Activated CD4-positive, alpha-beta T cell treated with anti-CD3 and anti-CD28 coated beads for 4 hours (primary cell): ENCODE measurements at regions not wholly inside any gene's neighbourhood (a gene's known extent, or its start where the extent isn't known, plus 50 kb on each side); places are given as distances from the start of the nearest gene placed in this dataset.

Experiments used
- DNase-seq, 2 donors: peaks; one replicate each; pipeline ENCODE4 v3.0.0-alpha.2; 2020

DNA sequence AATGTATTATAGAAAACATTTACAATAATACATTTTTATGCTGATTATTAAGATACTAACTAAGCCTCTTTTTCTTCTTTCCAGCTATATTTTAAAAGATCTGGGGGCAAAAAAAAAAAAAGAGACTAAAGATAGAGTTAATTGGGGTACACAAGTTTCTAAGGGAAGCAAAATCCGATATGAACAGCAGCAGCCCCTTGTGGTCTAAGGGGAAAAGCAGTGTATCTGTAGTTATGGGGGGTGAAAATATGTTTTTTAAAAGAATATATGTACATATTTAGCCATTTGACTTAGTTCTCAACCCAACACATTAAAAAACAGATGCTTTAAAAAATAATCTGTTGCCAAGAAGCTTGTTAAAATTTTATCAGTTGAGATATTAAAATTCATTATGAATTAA lies 134.3 kb upstream of the POU5F2 start:
- no peak for DNase-seq

DNA sequence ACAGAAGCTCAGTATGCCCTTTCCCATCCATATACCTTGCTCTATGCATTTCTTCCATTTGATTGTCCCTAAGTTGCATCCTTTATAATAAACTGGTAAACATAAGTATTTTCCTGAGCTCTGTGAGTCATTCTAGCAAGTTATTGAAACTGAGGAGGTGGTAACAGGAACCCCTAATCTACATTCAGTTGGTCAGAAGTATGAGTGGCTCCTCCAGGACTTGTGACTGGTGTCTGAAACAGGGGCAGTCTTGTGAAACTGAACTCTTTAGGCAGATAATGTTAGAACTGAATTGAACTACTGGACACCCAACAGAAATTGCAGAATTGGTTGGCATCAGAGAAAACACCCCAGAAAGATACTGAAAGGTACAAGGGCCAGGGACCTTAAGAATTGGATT lies 133.1 kb upstream of the POU5F2 start:
- no peak for DNase-seq

- DNase-seq: no peak
Measured at GRCh38 chr5:93874080-93874479, 132.7 kb upstream of the POU5F2 start.

DNA sequence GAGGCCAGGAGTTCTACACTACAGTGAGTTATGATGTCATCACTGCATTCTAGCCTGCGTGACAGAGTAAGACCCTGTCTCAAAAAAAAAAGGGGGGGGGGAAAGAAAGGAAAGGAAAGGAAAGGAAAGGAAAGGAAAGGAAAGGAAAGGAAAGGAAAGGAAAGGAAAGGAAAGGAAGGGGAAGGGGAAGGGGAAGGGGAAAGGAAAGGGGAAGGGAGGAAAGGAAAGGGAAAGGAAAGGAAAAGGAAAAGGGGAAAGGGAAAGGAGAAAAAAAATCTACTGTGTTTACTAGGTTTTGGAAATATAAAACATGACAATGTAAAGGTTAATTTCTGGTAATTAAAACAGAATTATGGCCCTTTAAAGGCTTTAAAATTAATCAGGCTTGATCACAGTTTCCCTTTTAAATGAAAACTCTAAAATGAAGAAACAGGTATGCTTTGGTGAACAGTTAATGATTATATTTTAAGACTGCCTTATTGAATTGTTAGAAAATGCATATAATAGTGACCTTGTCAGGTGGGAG lies 131.9 kb upstream of the POU5F2 start:
- DNase-seq: no peak

- no peak for DNase-seq
Measured at GRCh38 chr5:93870649-93871048, 129.2 kb upstream of the POU5F2 start.

- DNase-seq: no peak
Measured at GRCh38 chr5:93868851-93869250, 127.5 kb upstream of the POU5F2 start.

GRCh38 chr5:93850311-93850710 lies 108.9 kb upstream of the POU5F2 start:
- no peak for DNase-seq

DNA sequence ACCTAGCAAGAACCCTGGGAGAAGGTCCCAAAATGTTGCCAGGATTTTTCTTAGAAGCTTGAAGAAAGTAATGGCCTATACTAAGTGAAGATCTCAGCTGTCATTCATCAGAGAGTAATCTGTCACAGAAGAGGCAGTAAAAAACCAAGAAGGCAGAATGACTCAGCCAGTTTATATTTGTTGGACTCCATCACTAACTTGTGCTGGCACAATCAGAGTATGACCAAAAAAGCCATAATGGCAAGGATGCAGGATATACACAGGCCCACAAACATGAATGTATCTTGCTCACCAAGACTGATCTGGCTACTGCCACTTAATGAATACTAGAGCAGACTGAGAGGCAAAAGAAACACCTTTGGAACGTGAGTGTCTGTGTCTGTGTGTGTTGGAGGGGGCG lies 104.0 kb upstream of the POU5F2 start:
- DNase-seq: no peak

DNA sequence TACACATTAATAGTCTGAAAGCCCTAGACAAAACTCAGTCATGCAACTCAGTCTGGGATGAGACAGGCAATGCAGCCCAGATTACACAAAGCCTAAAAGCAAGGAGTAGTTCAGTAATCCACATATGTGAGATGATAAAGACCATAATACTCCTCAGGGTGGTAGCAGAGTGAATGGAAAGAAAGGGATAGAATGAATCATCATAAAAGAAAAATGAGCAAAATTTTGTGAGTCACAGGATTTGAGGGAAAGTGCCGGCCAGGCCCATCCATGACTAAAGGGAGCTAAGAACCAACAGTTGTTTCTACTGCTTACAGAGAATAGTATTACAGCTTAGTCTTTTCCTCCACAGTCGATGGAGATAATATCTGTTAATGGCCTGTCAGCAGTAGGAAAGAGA lies 90.0 kb upstream of the POU5F2 start:
- DNase-seq: no peak

GRCh38 chr5:93830893-93831292 lies 89.5 kb upstream of the POU5F2 start:
- DNase-seq: no peak

DNA sequence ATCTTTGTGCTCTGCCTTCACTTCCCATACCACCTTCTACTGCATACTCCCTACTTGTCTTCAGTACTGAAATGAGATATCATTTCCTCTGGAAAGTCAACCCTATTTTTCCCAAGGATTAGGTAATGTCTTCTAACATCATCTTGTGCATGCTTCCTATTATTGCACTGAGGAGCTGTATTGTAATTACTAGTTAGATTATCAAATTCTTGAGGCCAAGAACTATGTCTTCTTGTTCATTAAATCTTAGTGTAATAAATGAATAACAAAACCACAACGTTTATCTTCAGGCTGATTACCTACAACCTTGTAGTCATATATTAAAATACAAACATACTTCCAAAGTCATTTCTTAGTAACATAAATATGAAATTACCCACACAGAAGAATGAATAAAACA lies 87.9 kb upstream of the POU5F2 start:
- no peak for DNase-seq

DNA sequence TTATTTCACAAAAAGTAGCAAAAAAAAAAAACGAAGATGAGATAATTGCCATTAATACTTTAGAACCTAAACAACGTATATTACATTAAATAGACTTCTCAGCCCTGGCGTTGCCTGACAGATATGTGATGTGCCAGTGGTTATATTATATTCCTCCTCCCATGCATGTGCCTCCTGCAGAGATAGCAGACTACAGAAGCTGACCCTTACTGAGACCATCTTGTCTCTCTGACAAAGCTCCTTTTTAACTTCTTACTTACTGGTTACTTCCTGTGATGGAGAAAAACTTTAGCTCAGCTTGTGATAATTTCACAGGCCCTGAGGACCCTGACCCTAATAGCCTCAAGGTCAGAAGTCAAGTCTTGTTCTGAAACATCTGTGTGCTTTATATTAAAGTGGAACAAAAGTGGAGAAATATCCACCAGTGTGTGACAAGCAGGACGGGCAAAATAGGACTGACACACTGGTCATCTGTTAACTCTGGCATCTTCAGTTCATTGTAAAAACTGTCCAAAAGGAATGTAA lies 80.6 kb upstream of the POU5F2 start:
- DNase-seq: no peak

GRCh38 chr5:93819668-93820067 lies 78.3 kb upstream of the POU5F2 start:
- DNase-seq: no peak

GRCh38 chr5:93810780-93811179 lies 69.4 kb upstream of the POU5F2 start:
- DNase-seq: no peak

DNA sequence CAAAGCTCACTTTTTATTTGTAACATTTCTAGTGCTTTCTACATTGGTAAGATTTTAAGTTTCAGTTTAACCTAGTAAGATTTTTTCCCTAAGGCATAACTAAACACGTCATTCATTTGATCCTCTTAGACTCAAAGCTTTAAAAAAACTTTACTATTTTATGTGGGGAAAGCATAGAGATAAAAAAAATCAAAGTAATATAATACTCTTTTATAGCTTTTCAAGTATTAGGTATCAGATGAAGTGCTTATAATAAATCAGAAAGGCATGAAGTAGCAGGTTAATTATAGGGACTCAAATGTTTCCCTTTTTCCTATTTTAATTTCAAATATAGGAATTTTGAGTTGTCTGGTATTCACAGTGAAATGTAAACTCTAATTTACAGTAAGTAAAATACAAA lies 68.0 kb upstream of the POU5F2 start:
- no peak for DNase-seq

DNA sequence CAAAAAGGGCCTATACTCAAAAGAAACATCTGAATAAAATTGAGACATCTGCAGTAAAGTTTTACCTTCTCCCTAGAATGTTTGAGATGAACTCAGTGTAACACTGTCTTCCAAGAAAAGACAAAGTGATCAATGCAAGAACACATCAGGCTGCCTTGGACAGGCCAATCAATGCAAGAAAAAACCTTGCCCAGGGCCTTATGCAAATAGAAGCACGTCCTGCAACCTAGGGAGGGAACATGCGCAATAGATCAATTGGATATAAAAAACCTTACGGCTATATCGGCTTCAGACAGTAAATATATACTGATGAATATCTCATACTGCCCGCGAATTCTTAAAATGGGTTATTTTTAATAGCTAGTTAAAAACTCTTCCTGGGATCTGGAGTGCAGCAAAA lies 66.4 kb upstream of the POU5F2 start:
- no peak for DNase-seq

DNA sequence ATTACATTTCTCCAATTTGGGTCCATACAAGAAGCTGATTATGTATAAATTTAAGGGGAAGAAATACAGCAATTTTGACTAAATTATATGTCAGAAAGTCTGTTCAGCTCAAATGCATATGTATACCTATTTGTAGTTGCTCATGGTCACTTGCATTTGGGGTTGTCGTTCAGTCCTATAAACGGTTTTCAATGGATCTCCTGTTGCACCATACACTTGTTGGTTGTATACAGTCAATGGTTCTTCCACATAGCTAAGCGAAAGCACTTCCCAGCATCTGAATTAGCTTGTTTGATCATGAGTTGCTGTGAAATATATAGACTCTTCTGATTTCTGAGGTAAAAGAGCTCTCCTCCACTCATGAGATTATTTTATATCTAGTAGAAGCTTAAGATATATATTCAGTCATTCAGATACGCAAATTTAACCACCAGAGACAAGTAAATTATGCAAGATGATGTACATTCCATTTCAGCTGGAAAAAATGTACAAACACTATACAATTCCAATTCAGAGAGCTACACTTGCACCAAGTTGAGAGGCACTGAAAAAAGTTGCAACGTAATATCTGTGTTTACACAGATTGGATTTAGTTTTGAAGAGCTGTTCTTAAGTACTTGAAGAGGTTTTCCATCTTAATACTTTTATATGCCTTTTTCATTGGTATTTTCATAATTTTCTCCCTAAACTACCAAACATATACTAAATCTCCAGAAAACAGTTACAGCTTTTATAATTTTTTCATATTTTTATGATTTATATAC lies 64.4 kb upstream of the POU5F2 start:
- no peak for DNase-seq

- peak; percentile 3 to 10 for DNase-seq
Measured at GRCh38 chr5:93800988-93801811, 59.8 kb upstream of the POU5F2 start.

GRCh38 chr5:93794954-93795353 lies 53.6 kb upstream of the POU5F2 start:
- no peak for DNase-seq

DNA sequence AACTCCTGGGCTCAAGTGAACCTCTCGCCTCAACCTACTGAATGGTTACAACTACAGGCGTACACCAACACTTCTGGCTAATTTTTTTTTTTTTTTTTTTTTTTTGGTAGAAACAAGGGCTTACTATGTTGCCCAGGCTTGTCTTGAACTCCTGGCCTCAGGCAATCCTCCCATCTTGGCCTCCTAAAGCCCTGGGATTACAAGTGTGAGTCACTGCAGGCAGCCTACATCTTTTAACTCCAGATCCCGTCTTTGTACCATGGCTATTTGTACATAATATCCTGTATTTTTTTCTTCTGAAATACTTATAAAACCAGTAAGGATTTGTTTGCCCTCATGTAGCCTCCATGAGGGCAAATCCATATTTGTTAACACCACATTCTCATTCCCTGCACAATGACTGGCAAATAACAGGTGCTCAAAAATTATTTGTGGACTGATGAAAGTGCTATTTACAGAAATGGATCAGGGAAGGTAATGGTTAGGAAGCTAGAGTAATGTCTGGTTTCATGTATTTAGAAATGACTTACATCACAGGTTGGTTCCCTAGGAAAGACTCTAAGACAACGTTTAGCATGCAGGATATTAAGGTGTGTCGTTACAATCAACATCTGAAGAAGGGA lies 51.9 kb upstream of the POU5F2 start:
- no peak for DNase-seq

DNA sequence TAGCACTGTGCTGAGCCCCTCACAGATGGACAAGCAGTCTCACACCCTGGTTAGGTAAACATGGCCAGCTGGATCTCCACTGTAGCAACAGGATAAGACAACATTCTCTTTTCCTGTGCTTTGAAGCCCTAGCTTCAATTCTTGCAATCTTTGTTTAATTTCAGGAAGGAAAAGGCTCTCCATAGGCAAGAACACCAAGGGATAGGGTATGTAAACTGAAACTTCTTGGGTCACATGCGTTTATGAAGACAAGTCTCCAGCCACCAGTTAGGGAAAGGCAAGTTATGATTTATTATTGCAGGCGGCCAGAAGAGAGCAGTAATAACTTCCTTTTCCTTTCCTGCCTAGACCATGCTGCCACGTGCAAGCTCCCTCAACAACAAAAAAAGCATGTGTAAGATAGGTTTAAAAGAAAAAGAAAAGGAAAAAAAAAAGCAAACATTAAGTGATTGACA lies 50.1 kb upstream of the POU5F2 start:
- no peak for DNase-seq
